ENCODE measurements at regions not wholly inside any gene's neighbourhood (a gene's known extent, or its start where the extent isn't known, plus 50 kb on each side); places are given as distances from the start of the nearest gene placed in this dataset.

- Histone ChIP-seq H3K9me3 (ENCODE audit: control insufficient read depth, insufficient read depth, low read depth, low read length) (no peaks in the 10 kb centered on the region), H3K36me3 (ENCODE audit: control insufficient read depth, insufficient read depth, low read length) (no peaks in the 10 kb centered on the region), H3K27me3 (ENCODE audit: control insufficient read depth, insufficient read depth, low read length) (no peaks in the 10 kb centered on the region), H3K4me3 (ENCODE audit: low read depth in 2 of 2, low read length in 2 of 2) (no peak overlapping the region), H3K4me1 (ENCODE audit: control insufficient read depth, insufficient read depth, low read length) (no peaks in the 10 kb centered on the region), H3K27ac (ENCODE audit: low read length) (no peak overlapping the region)
- intact Hi-C loops (cut with micrococcal nuclease; ENCODE audit: unreplicated experiment) (no loop called here), in situ Hi-C loops (cut with HindIII; ENCODE audit: low pct_unique_long_range_greater_than_20kb, low sequenced_read_pairs) (no loop called here)
- DNase-seq (ENCODE audit: low read depth, low spot score) (no peak), ATAC-seq (no peak)
- ChIA-PET CTCF (interaction anchor here (0.6 kb wide), 1 partner anchor 224 kb away, joined by 3 read pairs; no protein-coding TSS in a partner anchor), POLR2A (no interaction called here)
- TF ChIP-seq POLR2AphosphoS5 (IDR thresholded peaks at IDR 0.05; ENCODE audit: low read depth, low read length), result no peak
- no peak for TF ChIP-seq CTCF (IDR thresholded peaks at IDR 0.05)
- TF ChIP-seq SIN3A (IDR thresholded peaks at IDR 0.05; ENCODE audit: borderline replicate concordance, insufficient read depth, low read depth, low read length), result no peak
- TF ChIP-seq TCF7L2 (IDR thresholded peaks at IDR 0.05; ENCODE audit: low read depth, low read length), result no peak
- TF ChIP-seq REST (IDR thresholded peaks at IDR 0.05; ENCODE audit: insufficient read depth in 1 of 2, low read depth in 2 of 2, low read length in 1 of 2), result no peak
- BruUV-seq (replicated peaks), result no TSS peak
These were observed 113.8 kb upstream of the DLX2 start for GRCh38 chr2:172216477-172216876.

- Histone ChIP-seq H3K27me3 (ENCODE audit: control insufficient read depth, insufficient read depth, low read length) (no peaks in the 10 kb centered on the region), H3K36me3 (ENCODE audit: control insufficient read depth, insufficient read depth, low read length) (no peaks in the 10 kb centered on the region), H3K9me3 (ENCODE audit: control insufficient read depth, insufficient read depth, low read depth, low read length) (no peaks in the 10 kb centered on the region), H3K27ac (ENCODE audit: low read length) (no peak overlapping the region), H3K4me1 (ENCODE audit: control insufficient read depth, insufficient read depth, low read length) (no peaks in the 10 kb centered on the region), H3K4me3 (ENCODE audit: low read depth in 2 of 2, low read length in 2 of 2) (no peak overlapping the region)
- TF ChIP-seq SIN3A (IDR thresholded peaks at IDR 0.05; ENCODE audit: borderline replicate concordance, insufficient read depth, low read depth, low read length) (no peak), TCF7L2 (IDR thresholded peaks at IDR 0.05; ENCODE audit: low read depth, low read length) (no peak), REST (IDR thresholded peaks at IDR 0.05; ENCODE audit: insufficient read depth in 1 of 2, low read depth in 2 of 2, low read length in 1 of 2) (no peak), POLR2AphosphoS5 (IDR thresholded peaks at IDR 0.05; ENCODE audit: low read depth, low read length) (no peak), CTCF (IDR thresholded peaks at IDR 0.05) (no peak)
- in situ Hi-C loops (cut with HindIII; ENCODE audit: low pct_unique_long_range_greater_than_20kb, low sequenced_read_pairs) (no loop called here), intact Hi-C loops (cut with micrococcal nuclease; ENCODE audit: unreplicated experiment) (no loop called here)
- ChIA-PET CTCF (no interaction called here), POLR2A (no interaction called here)
- DNase-seq (ENCODE audit: low read depth, low spot score) (no peak), ATAC-seq (no peak)
- BruUV-seq (replicated peaks), result no TSS peak
These were observed 116.5 kb upstream of the DLX2 start for GRCh38 chr2:172219201-172219600.

All from Panc1 (cell line).